SK-N-SH (cell line): ENCODE measurements at regions not wholly inside any gene's neighbourhood (a gene's known extent, or its start where the extent isn't known, plus 50 kb on each side); places are given as distances from the start of the nearest gene placed in this dataset.

Source experiments
- CTCF ChIA-PET: fragments of 300-600, 350-600 bp; formaldehyde crosslinking; extraction: SDS; loops from one replicate; lab custom pipeline; 2021; lab: Yijun Ruan, JAX
- POLR2A ChIA-PET: fragments of 350-600 bp; sonication (Branson Sonifier 250); formaldehyde crosslinking; extraction: SDS; loops from one replicate; lab custom pipeline; 2020; ENCODE audit warnings: antibody characterized with exemption, inconsistent platforms; lab: Yijun Ruan, JAX
- DNase-seq: peaks from one replicate; pipeline ENCODE4 v3.0.0; 2012
- H2AFZ ChIP-seq: fragments of 200-600 bp; sonication (generic); 2 replicates; pipeline ENCODE4 v1.8.1; 2016; ENCODE audit warnings: antibody characterized with exemption, mild to moderate bottlenecking, low read depth
- H3F3A ChIP-seq: fragments of 200-600 bp; sonication (generic); replicated peaks from 2 replicates; pipeline ENCODE3; 2016; ENCODE audit warnings: antibody characterized with exemption, mild to moderate bottlenecking; ENCODE audit not compliant: insufficient read depth
- H3K27ac ChIP-seq, 2 experiments: fragments of 200-500 bp in 1 of 2; fragments of 200-600 bp in 1 of 2; sonication (Bioruptor generic) in 1 of 2; sonication (generic), shearing (Covaris generic) in 1 of 2; 2 replicates each; pipeline versions ENCODE4 v1.5.1 to v1.6.1; 2014 to 2016; ENCODE audit warnings: low read depth in 2 of 2, inconsistent platforms in 1 of 2, low read length in 1 of 2, mild to moderate bottlenecking in 1 of 2, mixed read lengths in 1 of 2
- H3K27me3 ChIP-seq: fragments of 200-600 bp; sonication (generic), shearing (Covaris generic); 2 replicates; pipeline ENCODE4 v1.6.1; 2016; ENCODE audit warnings: mixed run types; ENCODE audit not compliant: insufficient read depth
- H3K36me3 ChIP-seq, 2 experiments: fragments of 200-500 bp in 1 of 2; fragments of 200-600 bp in 1 of 2; sonication (Bioruptor generic) in 1 of 2; sonication (generic) in 1 of 2; replicated peaks in 1 of 2; 2 replicates each; pipeline versions ENCODE3 to v1.5.1; 2014 to 2016; ENCODE audit warnings: low read length in 1 of 2, mild to moderate bottlenecking in 1 of 2; ENCODE audit not compliant: insufficient read depth in 2 of 2, control insufficient read depth in 1 of 2
- H3K4me1 ChIP-seq, 2 experiments: fragments of 200-500 bp in 1 of 2; fragments of 200-600 bp in 1 of 2; sonication (Bioruptor generic) in 1 of 2; sonication (generic), shearing (Covaris generic) in 1 of 2; 2 replicates each; pipeline versions ENCODE4 v1.5.1 to v1.6.1; 2014 to 2016; ENCODE audit warnings: low read depth in 1 of 2, low read length in 1 of 2, mixed run types in 1 of 2; ENCODE audit not compliant: insufficient read depth in 2 of 2, control insufficient read depth in 1 of 2
- H3K4me2 ChIP-seq: fragments of 200-600 bp; sonication (generic), shearing (Covaris generic); 2 replicates; pipeline ENCODE4 v1.6.1; 2017; ENCODE audit warnings: mixed run types
- H3K4me3 ChIP-seq, 2 experiments: fragments of 200-500 bp in 1 of 2; fragments of 200-600 bp in 1 of 2; sonication (Bioruptor generic) in 1 of 2; sonication (generic), shearing (Covaris generic) in 1 of 2; 2 replicates each; pipeline versions ENCODE4 v1.5.1 to v1.8.1; 2014 to 2016; ENCODE audit warnings: low read depth in 2 of 2, inconsistent platforms in 1 of 2, low read length in 1 of 2, mild to moderate bottlenecking in 1 of 2, mixed read lengths in 1 of 2, moderate library complexity in 1 of 2
- H3K79me2 ChIP-seq: fragments of 200-600 bp; sonication (generic); 2 replicates; pipeline ENCODE4 v1.8.1; 2017; ENCODE audit warnings: mild to moderate bottlenecking; ENCODE audit not compliant: insufficient read depth
- H3K9ac ChIP-seq: fragments of 200-600 bp; sonication (generic); 2 replicates; pipeline ENCODE4 v1.6.1; 2017; ENCODE audit warnings: mixed run types
- H3K9me2 ChIP-seq: fragments of 200-600 bp; sonication (generic); 2 replicates; pipeline ENCODE4 v1.6.1; 2017; ENCODE audit warnings: mixed run types
- H3K9me3 ChIP-seq: fragments of 200-600 bp; sonication (generic); 2 replicates; pipeline ENCODE4 v1.6.1; 2017; ENCODE audit warnings: mixed run types, mild to moderate bottlenecking, moderate library complexity
- H4K20me1 ChIP-seq: fragments of 200-600 bp; sonication (generic); 2 replicates; pipeline ENCODE4 v1.6.1; 2017; ENCODE audit warnings: mild to moderate bottlenecking, mixed run types; ENCODE audit not compliant: insufficient read depth
- CHD2 ChIP-seq: fragments of 150-350 bp; IDR thresholded peaks from 2 replicates; pipeline ENCODE4 v1.6.1; 2018; ENCODE audit warnings: low read length; ENCODE audit not compliant: partially characterized antibody
- CTCF ChIP-seq: fragments of 200-600 bp; sonication (generic); IDR thresholded peaks from 2 replicates; pipeline ENCODE4 v1.6.1; 2017; ENCODE audit warnings: antibody characterized with exemption, mild to moderate bottlenecking, moderate library complexity
- EZH2phosphoT487 ChIP-seq: fragments of 200-600 bp; sonication (generic); IDR thresholded peaks from 2 replicates; pipeline ENCODE4 v1.6.1; 2017; ENCODE audit warnings: low read depth, mixed run types, mild to moderate bottlenecking, antibody characterized with exemption, moderate library complexity, borderline replicate concordance
- FOXM1 ChIP-seq: IDR thresholded peaks from 2 replicates; pipeline ENCODE4 v1.4.0; 2012; ENCODE audit warnings: low read depth, mild to moderate bottlenecking
- GABPA ChIP-seq: IDR thresholded peaks from 2 replicates; pipeline ENCODE4 v1.4.0; 2012; ENCODE audit warnings: low read depth, mild to moderate bottlenecking
- GATA2 ChIP-seq: sonication (generic); formaldehyde crosslinking; IDR thresholded peaks from 2 replicates; pipeline ENCODE4 v1.5.0; 2020; ENCODE audit warnings: mild to moderate bottlenecking, missing genetic modification reagents
- JUND ChIP-seq: IDR thresholded peaks from 2 replicates; pipeline ENCODE4 v1.4.0; 2012
- MEF2A ChIP-seq: IDR thresholded peaks from 2 replicates; pipeline ENCODE4 v1.4.0; 2012; ENCODE audit warnings: low read depth, borderline replicate concordance
- NRF1 ChIP-seq: IDR thresholded peaks from 2 replicates; pipeline ENCODE4 v1.6.1; 2012; ENCODE audit warnings: low read depth, mild to moderate bottlenecking, low read length
- RAD21 ChIP-seq: IDR thresholded peaks from 2 replicates; pipeline ENCODE4 v1.6.1; 2012; ENCODE audit warnings: mild to moderate bottlenecking, low read length
- REST ChIP-seq: IDR thresholded peaks from 2 replicates; pipeline ENCODE4 v1.6.1; 2012; ENCODE audit warnings: mild to moderate bottlenecking, low read depth, low read length, moderate library complexity
- RXRA ChIP-seq: IDR thresholded peaks from 2 replicates; pipeline ENCODE4 v1.4.0; 2012; ENCODE audit warnings: low read depth, mild to moderate bottlenecking, borderline replicate concordance
- TEAD4 ChIP-seq: IDR thresholded peaks from 2 replicates; pipeline ENCODE4 v1.4.0; 2012; ENCODE audit warnings: mild to moderate bottlenecking, borderline replicate concordance; ENCODE audit not compliant: insufficient read depth
- YY1 ChIP-seq: IDR thresholded peaks from 2 replicates; pipeline ENCODE4 v1.4.0; 2012; ENCODE audit warnings: low read depth, mild to moderate bottlenecking
- WGBS: methylation state at CpG from one replicate; pipeline ENCODE4 v1.1.6; 2017; ENCODE audit warnings: low lambda C conversion rate; 5-methylcytosine and 5-hydroxymethylcytosine counted together
- TF ChIP-seq, protein P1 (sequence below): IDR thresholded peaks from 2 replicates; pipeline ENCODE4; 2012
- TF ChIP-seq, protein P2 (sequence below): IDR thresholded peaks from 2 replicates; pipeline ENCODE4 v1.4.0; 2012; ENCODE audit warnings: low read depth, borderline replicate concordance
- TF ChIP-seq, protein P3 (sequence below): IDR thresholded peaks from 2 replicates; pipeline ENCODE4 v1.4.0; 2012; ENCODE audit warnings: low read depth, borderline replicate concordance

DNA sequence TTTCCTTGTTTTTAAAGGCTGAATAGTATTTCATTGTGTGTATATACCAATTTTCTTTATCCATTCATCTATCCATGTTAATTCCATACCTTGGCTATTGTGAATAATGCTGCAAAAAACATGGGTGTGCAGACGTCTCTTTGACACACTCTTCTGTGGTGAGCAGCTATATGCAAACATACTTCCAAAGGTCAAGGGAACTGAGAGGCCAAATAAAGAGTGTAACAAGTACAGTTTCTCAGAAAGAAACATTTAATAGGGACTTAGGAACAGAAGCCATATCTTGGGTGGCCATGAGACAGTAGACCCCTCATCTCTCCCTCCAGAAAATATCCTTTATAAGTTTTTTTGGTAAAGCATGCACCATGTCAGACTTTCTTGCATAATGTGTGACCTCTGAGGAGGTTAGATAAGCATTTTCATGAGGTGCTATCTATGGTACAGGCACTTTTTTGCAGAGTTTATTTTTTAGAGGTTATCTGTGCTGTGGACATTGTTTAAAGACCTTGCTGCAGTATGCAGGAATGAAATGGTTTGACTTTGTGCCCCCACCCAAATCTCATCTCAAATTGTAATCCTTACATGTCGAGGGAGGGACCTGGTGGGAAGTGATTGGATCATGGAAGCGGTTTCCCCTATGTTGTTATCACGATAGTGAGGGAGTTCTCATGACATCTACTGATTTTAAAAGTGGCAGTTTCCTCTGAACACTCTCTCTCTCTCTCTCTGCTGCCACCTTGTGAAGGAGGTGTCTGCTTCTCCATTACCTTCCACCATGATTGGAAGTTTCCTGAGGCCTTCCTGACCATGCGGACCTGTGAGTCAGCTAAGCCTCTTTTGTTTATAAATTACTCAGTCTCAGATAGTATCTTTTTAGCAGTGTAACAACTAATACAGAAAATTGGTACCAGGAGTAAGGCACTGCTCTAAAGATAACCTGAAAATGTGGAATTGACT lies 1202.3 kb downstream of the GALC start:
- H3K4me2 ChIP-seq, result no peak overlapping the region
- TF ChIP-seq, protein P1, sequence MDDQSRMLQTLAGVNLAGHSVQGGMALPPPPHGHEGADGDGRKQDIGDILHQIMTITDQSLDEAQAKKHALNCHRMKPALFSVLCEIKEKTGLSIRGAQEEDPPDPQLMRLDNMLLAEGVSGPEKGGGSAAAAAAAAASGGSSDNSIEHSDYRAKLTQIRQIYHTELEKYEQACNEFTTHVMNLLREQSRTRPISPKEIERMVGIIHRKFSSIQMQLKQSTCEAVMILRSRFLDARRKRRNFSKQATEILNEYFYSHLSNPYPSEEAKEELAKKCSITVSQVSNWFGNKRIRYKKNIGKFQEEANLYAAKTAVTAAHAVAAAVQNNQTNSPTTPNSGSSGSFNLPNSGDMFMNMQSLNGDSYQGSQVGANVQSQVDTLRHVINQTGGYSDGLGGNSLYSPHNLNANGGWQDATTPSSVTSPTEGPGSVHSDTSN, result no peak
- TF ChIP-seq TEAD4 (no peak), GATA2 (CRISPR knock-in tag) (no peak), GABPA (no peak), RXRA (no peak), YY1 (no peak), REST (no peak), JUND (no peak), RAD21 (no peak), NRF1 (no peak), MEF2A (no peak), CTCF (no peak), CHD2 (no peak), FOXM1 (no peak), EZH2phosphoT487 (no peak)
- TF ChIP-seq, protein P2, sequence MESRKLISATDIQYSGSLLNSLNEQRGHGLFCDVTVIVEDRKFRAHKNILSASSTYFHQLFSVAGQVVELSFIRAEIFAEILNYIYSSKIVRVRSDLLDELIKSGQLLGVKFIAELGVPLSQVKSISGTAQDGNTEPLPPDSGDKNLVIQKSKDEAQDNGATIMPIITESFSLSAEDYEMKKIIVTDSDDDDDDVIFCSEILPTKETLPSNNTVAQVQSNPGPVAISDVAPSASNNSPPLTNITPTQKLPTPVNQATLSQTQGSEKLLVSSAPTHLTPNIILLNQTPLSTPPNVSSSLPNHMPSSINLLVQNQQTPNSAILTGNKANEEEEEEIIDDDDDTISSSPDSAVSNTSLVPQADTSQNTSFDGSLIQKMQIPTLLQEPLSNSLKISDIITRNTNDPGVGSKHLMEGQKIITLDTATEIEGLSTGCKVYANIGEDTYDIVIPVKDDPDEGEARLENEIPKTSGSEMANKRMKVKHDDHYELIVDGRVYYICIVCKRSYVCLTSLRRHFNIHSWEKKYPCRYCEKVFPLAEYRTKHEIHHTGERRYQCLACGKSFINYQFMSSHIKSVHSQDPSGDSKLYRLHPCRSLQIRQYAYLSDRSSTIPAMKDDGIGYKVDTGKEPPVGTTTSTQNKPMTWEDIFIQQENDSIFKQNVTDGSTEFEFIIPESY, result no peak
- TF ChIP-seq, protein P3, sequence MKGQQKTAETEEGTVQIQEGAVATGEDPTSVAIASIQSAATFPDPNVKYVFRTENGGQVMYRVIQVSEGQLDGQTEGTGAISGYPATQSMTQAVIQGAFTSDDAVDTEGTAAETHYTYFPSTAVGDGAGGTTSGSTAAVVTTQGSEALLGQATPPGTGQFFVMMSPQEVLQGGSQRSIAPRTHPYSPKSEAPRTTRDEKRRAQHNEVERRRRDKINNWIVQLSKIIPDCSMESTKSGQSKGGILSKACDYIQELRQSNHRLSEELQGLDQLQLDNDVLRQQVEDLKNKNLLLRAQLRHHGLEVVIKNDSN, result no peak
- CTCF ChIA-PET, result no interaction called here
- no peaks in the 10 kb centered on the region for H3F3A ChIP-seq
- H4K20me1 ChIP-seq, result no peaks in the 10 kb centered on the region
- no peak overlapping the region for H3K9ac ChIP-seq
- no peak overlapping the region for H3K4me3 ChIP-seq
- DNase-seq, result no peak
- WGBS, result 45% methylated on average over 5 of the region's 5 CpGs
- H3K79me2 ChIP-seq, result no peaks in the 10 kb centered on the region
- no peak overlapping the region for H2AFZ ChIP-seq
- no peaks in the 10 kb centered on the region for H3K9me3 ChIP-seq
- no peaks in the 10 kb centered on the region for H3K36me3 ChIP-seq
- no peaks in the 10 kb centered on the region for H3K9me2 ChIP-seq
- H3K4me1 ChIP-seq, result peaks cover 0 to 5% of the 10 kb centered on the region in 2 experiments; a peak in 2 of 4 replicates
- H3K27me3 ChIP-seq, result no peaks in the 10 kb centered on the region
- POLR2A ChIA-PET, result no interaction called here
- H3K27ac ChIP-seq, result no peak overlapping the region
